Aorta (tissue), 5 donors: ENCODE measurements at regions not wholly inside any gene's neighbourhood (a gene's known extent, or its start where the extent isn't known, plus 50 kb on each side); places are given as distances from the start of the nearest gene placed in this dataset.

Experiments
- ATAC-seq: fragments of 200-7000 bp; cut with Tn5 transposase; one replicate; pipeline ENCODE4 v1.9.1; 2022; ENCODE audit warnings: moderate library complexity; ENCODE audit not compliant: low FRiP score
- DNase-seq, 2 donors: peaks; one replicate each; pipeline ENCODE4 v3.0.0-alpha.2; 2020
- H3K27ac ChIP-seq, 2 donors: one replicate each; pipeline ENCODE4 v1.5.1; 2013; ENCODE audit warnings: low read length in 2 of 2, mild to moderate bottlenecking in 2 of 2, moderate library complexity in 2 of 2, control low read depth in 1 of 2, inconsistent platforms in 1 of 2, low read depth in 1 of 2
- H3K27me3 ChIP-seq, 2 donors: one replicate each; pipeline ENCODE4 v1.6.1; 2013; ENCODE audit warnings: control low read depth in 1 of 2, low read length in 1 of 2, mild to moderate bottlenecking in 1 of 2, moderate library complexity in 1 of 2; ENCODE audit not compliant: insufficient read depth in 2 of 2, control insufficient read depth in 1 of 2
- H3K36me3 ChIP-seq, 2 donors: one replicate each; pipeline ENCODE4 v1.6.1; 2013; ENCODE audit warnings: control low read depth in 1 of 2, low read length in 1 of 2, mild to moderate bottlenecking in 1 of 2; ENCODE audit not compliant: insufficient read depth in 2 of 2, control insufficient read depth in 1 of 2
- H3K4me1 ChIP-seq, 2 donors: one replicate each; pipeline ENCODE4 v1.6.1; 2013; ENCODE audit warnings: low read length in 2 of 2, control low read depth in 1 of 2, mild to moderate bottlenecking in 1 of 2, moderate library complexity in 1 of 2; ENCODE audit not compliant: insufficient read depth in 2 of 2, control insufficient read depth in 1 of 2
- H3K4me3 ChIP-seq, 2 donors: one replicate each; pipeline ENCODE4 v1.5.1; 2013; ENCODE audit warnings: low read length in 2 of 2, control low read depth in 1 of 2, mild to moderate bottlenecking in 1 of 2
- H3K9me3 ChIP-seq: one replicate; pipeline ENCODE4 v1.6.1; 2013; ENCODE audit warnings: mild to moderate bottlenecking, low read length; ENCODE audit not compliant: control insufficient read depth
- WGBS, 2 donors: extraction: QIAGEN DNeasy Blood & Tissue Kit; methylation state at CpG; one replicate each; pipeline ENCODE4 v1.1.7; 2013; 5-methylcytosine and 5-hydroxymethylcytosine counted together
- intact Hi-C, 2 donors: fragments of 100-400 bp; cut with DNase I; formaldehyde crosslinking; loops; one replicate each; pipeline versions ENCODE4 v1.14.2 to v1.15.0; 2022
- donor health status: healthy with polysubstance abuse.
- donor health status: Bipolar disorder and iron deficiency.
- donor health status: DM: no; HTN: no; CAD: no.
- donor health status: DM: no; HTN: no; CAD: no.
- donor health status: DM: yes; HTN: yes; CAD: no.

- no peaks in the 10 kb centered on the region for H3K36me3 ChIP-seq
- no peaks in the 10 kb centered on the region for H3K9me3 ChIP-seq
- no peak overlapping the region for H3K27ac ChIP-seq
- H3K4me3 ChIP-seq = peak overlapping the region; percentile 35 to 83
- intact Hi-C loops = loop anchor here (5.0 to 10.0 kb wide), 3 partner anchors 151 to 861 kb away; no protein-coding TSS in a partner anchor
- WGBS, 2 donors = 5 to 7% methylated on average over 16 of the region's 16 CpGs
- ATAC-seq (no peak), DNase-seq (no peak)
- no peaks in the 10 kb centered on the region for H3K4me1 ChIP-seq
- no peaks in the 10 kb centered on the region for H3K27me3 ChIP-seq
Measured at GRCh38 chr3:116863822-116864589, 154.4 kb downstream of the TUSC7 start.

GRCh38 chr3:116864590-116864927 is 155.0 kb downstream of the TUSC7 start:
- no peak overlapping the region for H3K4me3 ChIP-seq
- no peaks in the 10 kb centered on the region for H3K27me3 ChIP-seq
- intact Hi-C loops = loop anchor here (5.0 to 10.0 kb wide), 3 partner anchors 150 to 860 kb away; no protein-coding TSS in a partner anchor
- H3K4me1 ChIP-seq = no peaks in the 10 kb centered on the region
- no peak overlapping the region for H3K27ac ChIP-seq
- no peak for DNase-seq
- 6 to 8% methylated on average over 7 of the region's 7 CpGs for WGBS, 2 donors
- no peak for ATAC-seq
- no peaks in the 10 kb centered on the region for H3K9me3 ChIP-seq
- no peaks in the 10 kb centered on the region for H3K36me3 ChIP-seq

- Histone ChIP-seq H3K4me1 (no peaks in the 10 kb centered on the region), H3K27ac (no peak overlapping the region), H3K4me3 (no peak overlapping the region), H3K9me3 (no peaks in the 10 kb centered on the region), H3K36me3 (no peaks in the 10 kb centered on the region), H3K27me3 (no peaks in the 10 kb centered on the region)
- WGBS, 2 donors = 68 to 80% methylated on average over 4 of the region's 4 CpGs
- no peak for ATAC-seq
- DNase-seq = no peak
- intact Hi-C loops = no loop called here
Measured at GRCh38 chr3:116870379-116870778, 160.8 kb downstream of the TUSC7 start.

GRCh38 chr3:116871905-116872304 is 162.3 kb downstream of the TUSC7 start:
- WGBS, 2 donors = 89 to 95% methylated on average over 1 of the region's 1 CpG
- intact Hi-C loops = no loop called here

GRCh38 chr3:116872688-116873087 is 163.1 kb downstream of the TUSC7 start:
- no peak for ATAC-seq
- Histone ChIP-seq H3K4me1 (no peaks in the 10 kb centered on the region), H3K27me3 (peaks cover 0 to 1% of the 10 kb centered on the region in 2 donors), H3K4me3 (no peak overlapping the region), H3K36me3 (no peaks in the 10 kb centered on the region), H3K27ac (no peak overlapping the region), H3K9me3 (no peaks in the 10 kb centered on the region)
- DNase-seq = no peak
- intact Hi-C loops = no loop called here
- WGBS, 2 donors = 78 to 87% methylated on average over 2 of the region's 2 CpGs

More at GRCh38 chr3:116871905-116872304, 162.3 kb downstream of the TUSC7 start:
- Histone ChIP-seq H3K4me1 (no peaks in the 10 kb centered on the region), H3K36me3 (no peaks in the 10 kb centered on the region), H3K27me3 (no peaks in the 10 kb centered on the region), H3K9me3 (no peaks in the 10 kb centered on the region), H3K4me3 (no peak overlapping the region), H3K27ac (no peak overlapping the region)
- ATAC-seq (no peak), DNase-seq (no peak)

- DNase-seq = no peak
- peaks cover 0 to 1% of the 10 kb centered on the region in 2 donors for H3K27me3 ChIP-seq
- no peak overlapping the region for H3K4me3 ChIP-seq
- 91 to 92% methylated on average over 3 of the region's 3 CpGs for WGBS, 2 donors
- H3K36me3 ChIP-seq = no peaks in the 10 kb centered on the region
- intact Hi-C loops = no loop called here
- H3K27ac ChIP-seq = no peak overlapping the region
- H3K4me1 ChIP-seq = no peaks in the 10 kb centered on the region
- H3K9me3 ChIP-seq = no peaks in the 10 kb centered on the region
- ATAC-seq = no peak
Measured at GRCh38 chr3:116873142-116873541, 163.6 kb downstream of the TUSC7 start.

- peaks cover 0 to 1% of the 10 kb centered on the region in 2 donors for H3K27me3 ChIP-seq
- DNase-seq (no peak), ATAC-seq (no peak)
- no peaks in the 10 kb centered on the region for H3K9me3 ChIP-seq
- no peak overlapping the region for H3K27ac ChIP-seq
- no peak overlapping the region for H3K4me3 ChIP-seq
- intact Hi-C loops = no loop called here
- H3K36me3 ChIP-seq = no peaks in the 10 kb centered on the region
- no peaks in the 10 kb centered on the region for H3K4me1 ChIP-seq
- WGBS, 2 donors = 92% methylated on average over 3 of the region's 3 CpGs
Measured at GRCh38 chr3:116877968-116878367, 168.4 kb downstream of the TUSC7 start.

- H3K27me3 ChIP-seq = no peaks in the 10 kb centered on the region
- H3K4me1 ChIP-seq = no peaks in the 10 kb centered on the region
- no peaks in the 10 kb centered on the region for H3K36me3 ChIP-seq
- no peaks in the 10 kb centered on the region for H3K9me3 ChIP-seq
- WGBS, 2 donors = 64 to 66% methylated on average over 4 of the region's 4 CpGs
- DNase-seq (no peak), ATAC-seq (no peak)
- no peak overlapping the region for H3K4me3 ChIP-seq
- no peak overlapping the region for H3K27ac ChIP-seq
- intact Hi-C loops = no loop called here
Measured at GRCh38 chr3:116886202-116886893, 176.8 kb downstream of the TUSC7 start.

- ATAC-seq (no peak), DNase-seq (no peak)
- intact Hi-C loops = no loop called here
- Histone ChIP-seq H3K27ac (no peak overlapping the region), H3K9me3 (no peaks in the 10 kb centered on the region), H3K4me3 (no peak overlapping the region), H3K4me1 (no peaks in the 10 kb centered on the region), H3K36me3 (no peaks in the 10 kb centered on the region), H3K27me3 (no peaks in the 10 kb centered on the region)
- 89 to 94% methylated on average over 2 of the region's 2 CpGs for WGBS, 2 donors
Measured at GRCh38 chr3:116896116-116896515, 186.5 kb downstream of the TUSC7 start.
